HK-2 (cell line): ENCODE measurements at regions not wholly inside any gene's neighbourhood (a gene's known extent, or its start where the extent isn't known, plus 50 kb on each side); places are given as distances from the start of the nearest gene placed in this dataset.
A peak's percentile ranks its signal among the peaks of the same experiment; 100 is the strongest.

Experiments used
- DNase-seq: peaks from one replicate; pipeline ENCODE4 v3.0.0-alpha.2; 2018; ENCODE audit not compliant: unreplicated experiment

DNA sequence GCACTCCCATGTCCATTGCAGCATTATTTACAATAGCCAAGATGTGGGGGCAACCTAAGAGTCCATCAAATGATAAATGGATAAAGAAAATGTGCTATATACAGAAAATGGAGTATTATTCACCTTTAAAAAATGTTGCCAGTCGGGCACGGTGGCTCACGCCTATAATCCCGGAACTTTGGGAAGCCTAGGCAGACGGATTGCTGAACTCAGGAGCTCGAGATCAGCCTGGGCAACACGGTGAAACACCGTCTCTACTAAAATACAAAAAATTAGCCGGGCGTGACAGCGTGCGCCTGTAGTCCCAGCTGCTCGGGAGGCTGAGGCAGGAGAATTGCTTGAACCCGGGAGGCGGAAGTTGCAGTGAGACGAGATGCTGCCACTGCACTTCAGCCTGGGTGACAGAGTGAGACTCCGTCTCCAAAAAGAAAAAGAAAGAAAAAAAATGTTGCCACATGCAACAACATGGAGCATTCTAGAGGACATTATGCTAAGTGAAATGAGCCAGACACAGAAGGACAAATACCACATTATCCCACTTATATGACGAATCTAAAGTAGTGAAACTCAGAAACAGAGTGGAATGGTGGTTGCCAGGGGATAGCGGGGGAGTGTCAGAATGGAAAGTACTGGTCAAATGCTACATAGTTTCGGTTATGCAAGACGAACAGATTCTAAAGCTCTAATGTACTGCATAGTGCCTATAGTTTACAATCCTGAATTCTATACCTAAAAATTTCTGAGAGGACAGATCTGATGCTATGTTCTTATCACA lies 1385.6 kb upstream of the TMEFF2 start:
- no peak for DNase-seq

DNA sequence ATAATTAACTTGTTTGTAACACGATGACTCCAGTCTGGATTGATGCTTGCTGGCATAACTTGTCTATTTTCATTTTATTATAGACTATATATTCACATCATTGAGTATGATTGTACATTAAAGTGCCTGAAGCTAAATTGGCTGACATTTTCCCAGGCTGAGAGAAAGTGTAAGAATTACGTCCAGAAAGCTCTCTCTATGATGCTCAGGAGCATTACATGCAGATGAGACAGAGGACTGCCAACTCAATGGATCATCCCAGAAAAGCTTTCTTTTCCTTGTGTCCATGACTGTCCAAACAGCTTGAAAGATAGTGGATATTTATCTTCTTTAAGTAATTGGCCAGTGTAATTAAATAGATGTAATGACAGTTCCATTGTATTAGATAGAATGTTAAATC lies 1372.2 kb upstream of the TMEFF2 start:
- no peak for DNase-seq

GRCh38 chr2:193566276-193566675 lies 1371.5 kb upstream of the TMEFF2 start:
- DNase-seq, result no peak

DNA sequence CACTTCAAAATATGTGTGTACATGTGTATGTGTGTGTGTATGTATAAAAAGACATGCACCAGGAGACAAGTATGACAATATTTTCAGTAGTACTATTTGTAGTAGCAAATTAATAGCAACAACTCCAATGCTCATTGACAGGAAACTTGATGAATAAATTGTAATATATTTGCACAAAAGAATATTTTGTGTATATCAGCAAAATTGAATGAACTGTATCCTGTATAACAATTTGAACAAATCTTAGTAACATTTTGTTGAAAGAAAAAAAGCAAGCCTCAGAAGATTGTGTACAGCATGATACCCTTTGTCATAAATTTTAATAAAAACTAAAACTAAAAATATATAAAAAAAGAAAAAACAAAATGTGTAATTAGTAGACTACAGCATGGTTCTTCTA lies 1367.3 kb upstream of the TMEFF2 start:
- no peak for DNase-seq

GRCh38 chr2:193561054-193561453 lies 1366.3 kb upstream of the TMEFF2 start:
- no peak for DNase-seq

DNA sequence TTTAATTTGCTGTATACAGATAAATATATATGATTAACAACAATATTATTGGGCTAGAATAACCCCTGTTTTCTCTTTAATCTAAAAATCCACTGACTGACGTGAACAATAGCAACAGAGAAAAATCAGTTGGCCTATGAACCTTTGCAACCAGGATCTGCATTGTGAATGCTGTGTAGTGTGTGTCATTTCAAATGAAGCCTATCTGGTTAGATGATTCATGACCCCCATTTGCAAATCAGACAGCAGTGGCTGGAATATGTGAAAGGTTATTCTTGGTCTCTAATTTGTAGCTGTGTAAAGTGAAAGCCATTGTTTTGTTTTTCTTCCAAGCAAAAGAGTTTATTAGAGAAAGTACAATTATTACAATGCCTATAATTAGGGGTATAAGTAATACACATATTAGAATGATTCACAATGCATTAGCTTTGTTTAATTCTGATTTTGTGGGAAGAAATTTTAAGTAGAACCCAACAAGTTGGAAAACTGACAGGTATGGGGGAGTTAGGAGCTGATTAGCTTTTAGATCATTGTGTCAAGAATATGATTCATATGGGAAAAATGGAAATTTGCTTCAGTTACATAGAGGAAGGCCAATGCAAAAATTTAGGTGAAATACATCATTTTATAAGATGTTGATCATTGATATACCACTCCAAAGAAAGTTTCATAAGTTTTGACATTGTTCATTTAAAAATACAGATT lies 1362.2 kb upstream of the TMEFF2 start:
- no peak for DNase-seq

DNA sequence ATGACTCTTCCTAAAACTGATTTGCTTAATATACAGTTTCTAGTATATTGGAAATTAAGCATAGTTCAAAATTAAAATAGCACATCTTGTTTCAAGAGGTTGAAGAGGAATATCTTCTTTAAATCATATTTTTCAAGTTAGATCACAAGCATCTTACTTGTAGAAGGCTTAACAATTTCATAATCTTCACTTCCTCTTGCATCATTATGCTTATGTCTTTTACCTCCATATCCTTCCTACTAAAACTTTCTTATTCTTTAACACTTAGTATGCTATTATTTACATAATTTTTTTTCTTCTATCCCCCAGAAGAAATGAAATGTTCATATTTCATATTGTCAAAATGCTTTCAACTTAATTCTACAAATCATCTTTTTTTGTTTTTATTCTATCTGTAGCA lies 1354.9 kb upstream of the TMEFF2 start:
- DNase-seq, result no peak

- DNase-seq, result no peak
Observed at GRCh38 chr2:193542762-193543161, 1348.0 kb upstream of the TMEFF2 start.

GRCh38 chr2:193539188-193539587 lies 1344.5 kb upstream of the TMEFF2 start:
- no peak for DNase-seq

DNA sequence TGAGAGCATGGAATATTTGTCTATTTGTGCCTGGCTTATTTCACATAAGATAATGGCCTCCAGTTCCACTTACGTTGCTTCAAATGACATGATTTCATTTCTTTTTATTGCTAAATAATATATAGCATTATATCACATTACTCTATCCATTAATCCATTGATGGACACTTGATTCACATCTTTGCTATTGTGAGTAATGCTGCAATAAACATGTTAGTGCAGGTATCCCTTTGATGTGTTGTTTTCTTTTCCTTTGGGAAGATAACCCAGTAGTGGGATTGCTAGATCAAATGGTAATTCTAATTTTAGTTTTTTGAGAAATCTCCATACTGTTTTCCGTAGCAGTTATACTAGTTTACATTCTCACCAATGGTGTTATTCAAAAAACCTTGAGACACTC lies 1343.3 kb upstream of the TMEFF2 start:
- DNase-seq, result no peak

- DNase-seq, result no peak
Observed at GRCh38 chr2:193537531-193537930, 1342.8 kb upstream of the TMEFF2 start.

DNA sequence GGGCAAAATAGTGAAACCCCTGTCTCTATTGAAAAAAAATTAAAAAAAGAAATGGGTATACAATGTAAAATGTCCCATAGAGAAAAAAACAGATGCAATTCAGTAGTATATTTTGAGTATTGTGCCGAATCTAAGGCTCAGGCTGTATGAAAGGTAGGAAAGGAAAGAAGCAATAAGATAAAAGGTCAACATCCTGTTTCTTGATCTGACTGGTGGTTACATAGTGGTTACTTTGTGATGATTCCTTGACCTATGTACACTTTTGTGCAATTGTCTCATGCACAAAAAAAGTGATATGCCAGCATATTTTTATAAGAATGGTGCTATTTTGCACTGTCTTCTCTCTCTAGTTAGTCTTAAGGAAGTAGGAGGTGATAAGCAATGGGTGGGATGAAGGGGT lies 1333.7 kb upstream of the TMEFF2 start:
- no peak for DNase-seq

- DNase-seq, result no peak
Observed at GRCh38 chr2:193527146-193527545, 1332.4 kb upstream of the TMEFF2 start.

- DNase-seq, result no peak
Observed at GRCh38 chr2:193523662-193524061, 1328.9 kb upstream of the TMEFF2 start.

DNA sequence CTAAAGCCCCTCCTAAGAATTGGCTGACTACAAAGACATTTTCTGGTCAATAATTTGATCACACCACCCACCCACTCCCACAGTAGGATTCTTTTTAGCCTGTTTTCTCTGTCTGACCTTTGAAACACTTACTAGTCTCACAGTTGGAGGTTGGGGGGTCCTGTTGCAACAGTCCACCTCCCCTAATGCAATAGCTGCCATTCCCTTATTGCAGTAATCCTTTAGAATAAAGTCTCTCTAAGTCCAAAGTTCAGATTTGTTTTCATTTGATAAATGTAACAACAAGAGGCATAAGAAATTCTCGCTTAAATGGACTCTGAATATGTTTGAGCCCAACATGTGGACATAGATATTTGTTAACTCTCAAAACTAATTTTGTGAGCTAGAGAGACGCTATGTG lies 1326.8 kb upstream of the TMEFF2 start:
- DNase-seq, result no peak

DNA sequence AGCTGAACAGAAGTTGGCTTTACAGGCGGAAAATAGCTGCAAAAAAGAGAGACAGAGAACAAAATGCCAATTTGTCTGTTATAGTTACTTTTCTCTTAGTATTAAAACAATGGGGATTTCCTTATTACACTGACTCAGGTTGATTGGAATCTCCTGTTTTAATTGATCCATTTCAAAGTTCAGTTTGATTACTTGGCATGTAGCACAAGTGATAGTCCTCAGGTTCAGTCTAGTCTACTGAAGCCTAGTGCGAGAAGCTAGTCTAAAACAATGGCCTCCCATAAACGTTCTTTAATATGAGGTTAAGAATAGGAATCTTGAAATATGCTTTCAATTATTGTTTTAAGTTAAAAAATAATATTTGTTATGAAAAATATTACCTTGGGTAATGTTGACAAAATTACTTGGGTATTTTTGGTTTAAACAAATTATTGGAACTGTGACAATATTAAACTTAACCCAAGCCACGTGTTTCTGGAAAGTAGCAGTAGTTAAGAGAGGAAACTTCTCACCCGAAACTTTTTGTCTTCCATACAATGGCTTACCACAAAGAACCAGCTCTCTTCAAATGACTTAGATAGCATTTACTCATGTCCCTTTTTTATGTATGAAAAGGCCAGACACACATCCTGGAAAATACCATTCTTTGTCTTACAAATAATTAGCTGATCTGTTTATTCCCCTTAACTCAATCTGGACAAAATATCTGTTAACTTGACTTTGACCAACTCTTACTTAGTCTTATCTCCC lies 1326.2 kb upstream of the TMEFF2 start:
- DNase-seq, result no peak

DNA sequence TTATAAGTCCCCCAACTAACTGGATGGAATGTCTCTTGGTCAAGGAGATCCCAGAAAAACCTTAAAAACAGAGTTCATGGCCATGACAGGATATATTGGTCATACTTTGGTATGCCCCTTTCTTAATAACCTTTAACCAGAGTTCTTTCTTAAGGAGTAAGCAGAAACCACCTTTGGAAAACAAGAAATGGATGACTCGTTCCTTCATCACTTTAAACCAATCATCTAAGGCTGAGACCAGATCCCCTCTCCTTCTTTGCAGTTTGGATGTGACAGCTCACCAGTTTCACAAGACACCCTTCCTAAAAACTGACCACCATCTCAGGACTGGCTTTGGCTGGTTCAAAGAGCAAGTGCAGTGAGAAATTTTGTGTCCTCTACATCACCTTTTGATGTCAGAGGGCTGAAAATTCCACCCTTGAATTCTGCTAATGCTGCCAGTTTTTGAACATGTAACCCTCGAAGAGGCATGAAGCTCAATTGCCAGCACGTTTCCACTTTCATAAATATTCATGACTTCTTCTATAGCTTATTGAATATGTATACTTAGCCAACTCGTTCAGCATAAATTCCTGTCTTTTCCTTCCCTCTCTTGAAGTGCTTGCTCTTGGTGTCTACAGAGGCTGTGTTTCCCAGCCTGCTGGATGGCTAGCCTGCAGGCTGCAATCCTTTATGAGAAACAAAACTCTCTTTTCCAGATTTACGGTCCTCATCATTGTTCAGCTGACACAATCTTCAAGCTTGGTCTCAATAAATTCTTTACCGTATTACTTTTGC lies 1323.5 kb upstream of the TMEFF2 start:
- DNase-seq, result peak; percentile 28

GRCh38 chr2:193517615-193518014 lies 1322.9 kb upstream of the TMEFF2 start:
- DNase-seq, result no peak

GRCh38 chr2:193506035-193506434 lies 1311.3 kb upstream of the TMEFF2 start:
- DNase-seq, result no peak

- DNase-seq, result no peak
Observed at GRCh38 chr2:193505620-193506019, 1310.9 kb upstream of the TMEFF2 start.

DNA sequence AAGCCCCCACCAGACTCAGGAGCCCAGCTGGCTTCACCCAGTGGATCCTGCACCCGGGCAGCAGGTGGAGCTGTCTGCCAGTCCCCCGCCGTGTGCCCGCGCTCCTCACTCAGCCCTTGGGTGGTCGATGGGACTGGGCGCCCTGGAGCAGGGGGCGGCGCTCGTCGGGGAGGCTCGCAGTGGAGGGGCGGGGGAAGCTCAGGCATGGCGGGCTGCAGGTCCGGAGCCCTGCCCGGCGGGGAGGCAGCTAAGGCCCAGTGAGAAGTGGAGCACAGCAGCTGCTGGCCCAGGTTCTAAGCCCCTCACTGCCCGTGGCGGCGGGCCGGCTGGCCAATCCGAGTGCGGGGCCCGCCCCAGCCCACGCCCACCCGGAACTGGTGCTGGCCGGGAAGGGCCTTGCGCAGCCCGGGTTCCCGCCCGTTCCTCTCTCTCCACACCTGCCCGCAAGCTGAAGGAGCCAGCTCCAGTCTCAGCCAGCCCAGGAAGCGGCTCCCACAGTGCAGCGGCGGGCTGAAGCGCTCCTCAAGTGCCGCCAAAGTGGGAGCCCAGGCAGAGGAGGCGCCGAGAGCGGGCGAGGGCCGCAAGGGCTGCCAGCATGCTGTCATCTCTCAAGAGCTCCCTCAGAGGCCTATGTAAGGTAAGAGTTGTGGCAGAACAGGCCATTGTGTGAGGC lies 1307.8 kb upstream of the TMEFF2 start:
- DNase-seq, result no peak
